ENCODE measurements at regions not wholly inside any gene's neighbourhood (a gene's known extent, or its start where the extent isn't known, plus 50 kb on each side); places are given as distances from the start of the nearest gene placed in this dataset.

- Histone ChIP-seq H3K4me2 (no peak overlapping the region), H3K27me3 (ENCODE audit: insufficient read depth, low read depth) (no peaks in the 10 kb centered on the region), H3K27ac (no peak overlapping the region), H3K9me2 (ENCODE audit: insufficient read depth) (no peaks in the 10 kb centered on the region), H3K4me1 (replicated peaks; ENCODE audit: insufficient read depth) (no peaks in the 10 kb centered on the region), H3K4me3 (no peak overlapping the region), H3K36me3 (ENCODE audit: low read depth) (no peaks in the 10 kb centered on the region), H3K9me3 (ENCODE audit: insufficient read depth, low read depth) (no peaks in the 10 kb centered on the region), H2AFZ (no peak overlapping the region), H3K79me2 (ENCODE audit: low read depth) (no peaks in the 10 kb centered on the region), H3F3A (ENCODE audit: insufficient read depth, low read depth) (no peaks in the 10 kb centered on the region), H4K20me1 (ENCODE audit: insufficient read depth) (no peaks in the 10 kb centered on the region)
- no peak for DNase-seq
- no TSS peak for BruUV-seq (replicated peaks)
- ChIA-PET CTCF (no interaction called here), POLR2A (ENCODE audit: unreplicated experiment) (no interaction called here)
- TF ChIP-seq CTCF (conservative IDR thresholded peaks at IDR 0.05): no peak
- TF ChIP-seq EZH2 (IDR thresholded peaks at IDR 0.05; ENCODE audit: low read depth): no peak
- intact Hi-C loops (cut with micrococcal nuclease; ENCODE audit: unreplicated experiment): no loop called here
Observed at GRCh38 chr4:36509845-36510244, 228.4 kb downstream of the DTHD1 start.

- no peak overlapping the region for H3K4me2 ChIP-seq
- no peaks in the 10 kb centered on the region for H3K9me3 ChIP-seq (ENCODE audit: insufficient read depth, low read depth)
- H3K9me2 ChIP-seq (ENCODE audit: insufficient read depth): no peaks in the 10 kb centered on the region
- H3F3A ChIP-seq (ENCODE audit: insufficient read depth, low read depth): no peaks in the 10 kb centered on the region
- no peak overlapping the region for H3K4me3 ChIP-seq
- H3K27ac ChIP-seq: no peak overlapping the region
- H3K79me2 ChIP-seq (ENCODE audit: low read depth): no peaks in the 10 kb centered on the region
- no peaks in the 10 kb centered on the region for H3K27me3 ChIP-seq (ENCODE audit: insufficient read depth, low read depth)
- TF ChIP-seq CTCF (conservative IDR thresholded peaks at IDR 0.05) (no peak), EZH2 (IDR thresholded peaks at IDR 0.05; ENCODE audit: low read depth) (no peak)
- H3K36me3 ChIP-seq (ENCODE audit: low read depth): no peaks in the 10 kb centered on the region
- intact Hi-C loops (cut with micrococcal nuclease; ENCODE audit: unreplicated experiment): no loop called here
- no peak for DNase-seq
- BruUV-seq (replicated peaks): no TSS peak
- no peaks in the 10 kb centered on the region for H4K20me1 ChIP-seq (ENCODE audit: insufficient read depth)
- CTCF ChIA-PET: no interaction called here
- POLR2A ChIA-PET (ENCODE audit: unreplicated experiment): no interaction called here
- H3K4me1 ChIP-seq (replicated peaks; ENCODE audit: insufficient read depth): no peaks in the 10 kb centered on the region
- H2AFZ ChIP-seq: no peak overlapping the region
Observed at GRCh38 chr4:36511785-36512184, 230.4 kb downstream of the DTHD1 start.

GRCh38 chr4:36516522-36517095, 235.2 kb downstream of the DTHD1 start:
- no peaks in the 10 kb centered on the region for H3K4me1 ChIP-seq (replicated peaks; ENCODE audit: insufficient read depth)
- H3K4me2 ChIP-seq: no peak overlapping the region
- no peak overlapping the region for H3K27ac ChIP-seq
- H3F3A ChIP-seq (ENCODE audit: insufficient read depth, low read depth): no peaks in the 10 kb centered on the region
- CTCF ChIA-PET: no interaction called here
- POLR2A ChIA-PET (ENCODE audit: unreplicated experiment): no interaction called here
- BruUV-seq (replicated peaks): no TSS peak
- DNase-seq: no peak
- H3K27me3 ChIP-seq (ENCODE audit: insufficient read depth, low read depth): no peaks in the 10 kb centered on the region
- no peaks in the 10 kb centered on the region for H3K9me2 ChIP-seq (ENCODE audit: insufficient read depth)
- H3K79me2 ChIP-seq (ENCODE audit: low read depth): no peaks in the 10 kb centered on the region
- TF ChIP-seq CTCF (conservative IDR thresholded peaks at IDR 0.05) (no peak), EZH2 (IDR thresholded peaks at IDR 0.05; ENCODE audit: low read depth) (no peak)
- H4K20me1 ChIP-seq (ENCODE audit: insufficient read depth): no peaks in the 10 kb centered on the region
- intact Hi-C loops (cut with micrococcal nuclease; ENCODE audit: unreplicated experiment): no loop called here
- H3K36me3 ChIP-seq (ENCODE audit: low read depth): no peaks in the 10 kb centered on the region
- H3K9me3 ChIP-seq (ENCODE audit: insufficient read depth, low read depth): no peaks in the 10 kb centered on the region
- H3K4me3 ChIP-seq: no peak overlapping the region
- no peak overlapping the region for H2AFZ ChIP-seq

Data from PC-9 (cell line).